HG02885 (cell line): ENCODE measurements at regions not wholly inside any gene's neighbourhood (a gene's known extent, or its start where the extent isn't known, plus 50 kb on each side); places are given as distances from the start of the nearest gene placed in this dataset.

Source experiments
- ATAC-seq: cut with Tn5 transposase; IDR thresholded peaks from one replicate; pipeline ENCODE4 v1.9.1; 2021; ENCODE audit warnings: mild to moderate bottlenecking; ENCODE audit not compliant: unreplicated experiment, poor library complexity

- ATAC-seq: no peak
Measured at GRCh38 chrX:9147086-9147485, 113.2 kb upstream of the FAM9B start.

- ATAC-seq: no peak
Measured at GRCh38 chrX:9147726-9148125, 113.8 kb upstream of the FAM9B start.

DNA sequence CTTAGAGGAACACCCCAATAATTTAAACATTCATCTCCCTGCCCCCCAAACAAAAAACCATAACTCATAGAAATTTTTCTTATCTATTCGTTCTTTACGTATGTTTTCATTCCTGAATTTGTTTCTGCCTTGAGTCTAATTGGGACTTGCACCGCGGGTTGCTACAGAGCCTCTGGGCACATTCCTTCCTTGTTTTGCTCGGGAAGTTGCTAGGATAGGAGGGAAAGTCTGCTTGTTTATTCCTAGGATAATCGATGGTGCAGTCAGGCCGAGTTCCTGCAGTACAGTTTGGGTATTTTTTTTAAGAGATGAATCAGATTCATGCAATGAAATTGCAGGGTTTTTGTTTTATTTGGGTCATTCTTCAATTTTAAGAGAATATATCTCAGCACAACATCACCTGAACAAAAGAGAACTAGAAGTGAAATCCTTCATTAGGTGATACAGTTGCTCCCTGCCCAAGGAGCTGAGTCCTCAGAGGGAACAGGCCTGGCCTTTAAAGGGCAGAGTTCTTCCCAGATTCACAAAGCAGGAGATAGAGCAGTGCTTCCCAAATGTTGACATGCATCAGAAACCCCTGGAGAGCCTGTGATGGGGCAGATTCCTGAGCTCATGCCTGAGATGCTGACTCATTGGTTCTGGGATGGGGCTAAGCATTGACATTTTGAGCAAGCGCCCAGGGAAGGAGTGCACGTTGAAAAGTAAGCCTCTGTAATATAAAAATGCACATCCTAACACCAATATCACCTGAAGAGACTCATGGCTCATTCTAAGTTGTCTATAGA, 114.9 kb upstream of the FAM9B start:
- ATAC-seq: no peak

- no peak for ATAC-seq
Measured at GRCh38 chrX:9149501-9150245, 115.7 kb upstream of the FAM9B start.

GRCh38 chrX:9151772-9152307, 117.9 kb upstream of the FAM9B start:
- no peak for ATAC-seq

DNA sequence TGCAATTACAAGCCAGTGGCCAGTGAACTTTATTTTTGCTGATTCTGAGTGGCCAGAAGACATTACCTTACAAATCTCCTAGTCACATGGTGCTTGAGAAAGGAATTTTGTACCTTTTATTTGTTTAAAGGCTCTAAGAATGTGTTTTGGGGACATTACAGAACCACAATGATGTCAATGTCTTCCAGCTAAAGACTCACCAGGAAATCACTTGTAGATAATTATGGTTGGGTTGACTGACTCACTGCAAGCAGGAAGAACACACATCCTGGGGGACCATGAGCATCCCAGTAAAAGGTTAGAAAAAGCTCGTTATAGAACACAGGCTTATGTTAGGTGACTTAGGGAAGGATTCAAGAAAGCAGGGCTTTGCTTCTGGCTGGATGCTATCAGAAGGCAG, 119.4 kb upstream of the FAM9B start:
- no peak for ATAC-seq

GRCh38 chrX:9158611-9159010, 124.7 kb upstream of the FAM9B start:
- no peak for ATAC-seq

DNA sequence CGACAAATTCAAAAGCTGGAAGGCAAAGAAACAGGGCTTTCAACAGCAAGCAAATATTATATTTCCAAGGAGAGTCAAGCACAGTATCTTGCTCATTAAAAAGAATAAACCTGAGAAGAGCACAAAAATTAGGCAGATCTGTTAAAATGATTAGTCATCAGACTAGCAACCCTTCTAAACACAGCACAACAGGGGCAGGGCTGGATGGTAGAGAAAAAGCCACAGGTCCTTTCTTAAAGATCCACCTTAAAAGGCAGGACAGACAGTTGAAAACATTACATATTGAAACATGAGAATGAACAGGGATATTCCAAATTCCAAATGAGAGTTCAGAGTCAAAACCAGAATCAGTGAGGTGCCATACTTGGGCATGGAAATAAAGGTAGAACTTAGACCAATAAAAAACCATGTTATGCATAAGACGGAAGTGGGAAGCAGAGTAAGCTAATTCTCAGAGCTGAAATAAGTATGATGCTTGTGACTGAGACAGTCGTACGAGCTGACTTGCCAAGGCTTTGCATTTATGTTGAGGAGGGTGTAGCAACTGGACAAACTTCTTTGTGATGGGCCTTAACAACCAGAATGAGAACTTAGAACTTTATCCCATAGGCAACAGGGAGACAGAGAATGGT, 126.9 kb upstream of the FAM9B start:
- no peak for ATAC-seq

- ATAC-seq: no peak
Measured at GRCh38 chrX:9162698-9163097, 128.8 kb upstream of the FAM9B start.

DNA sequence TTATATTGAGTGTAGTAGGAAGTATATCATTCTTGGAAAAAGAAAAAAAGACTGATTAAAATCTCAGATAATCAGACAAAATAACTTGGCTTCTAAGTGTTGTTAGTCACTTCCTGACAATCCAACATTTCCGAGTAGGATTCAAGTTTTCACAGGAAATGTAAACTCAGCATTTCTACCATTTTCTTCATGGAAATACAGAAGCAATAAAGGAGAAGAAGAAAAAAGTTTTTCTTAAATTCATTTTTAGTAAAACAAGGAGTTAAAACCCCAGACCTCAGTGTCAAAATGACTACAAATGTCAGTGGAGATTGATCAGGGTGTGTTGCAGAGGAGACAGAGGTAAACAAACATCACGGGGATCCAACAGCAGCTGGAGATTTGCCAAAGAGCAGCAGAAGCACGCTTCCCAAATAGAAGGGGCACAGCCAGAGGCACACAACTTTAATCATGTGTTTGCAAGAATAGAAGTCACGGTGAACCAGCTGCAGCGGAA, 129.3 kb upstream of the FAM9B start:
- no peak for ATAC-seq

DNA sequence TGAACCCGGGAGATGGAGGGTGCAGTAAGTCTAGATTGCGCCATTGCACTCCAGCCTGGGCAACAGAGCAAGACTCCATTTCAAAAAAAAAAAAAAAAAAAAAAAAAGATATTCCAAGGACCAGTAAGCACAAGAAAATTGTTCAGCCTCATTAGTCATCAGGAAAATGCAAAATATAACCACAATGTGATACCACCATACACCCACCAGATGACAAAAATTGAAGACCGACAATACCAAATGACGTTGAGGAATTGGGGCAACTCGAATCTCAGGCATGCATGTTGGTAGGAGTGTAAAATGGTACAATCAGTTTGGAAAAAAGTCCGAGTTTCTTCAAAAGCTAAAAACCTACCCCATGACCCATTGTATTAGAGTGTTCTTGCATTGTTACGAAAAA, 130.2 kb upstream of the FAM9B start:
- no peak for ATAC-seq

- ATAC-seq: no peak
Measured at GRCh38 chrX:9164533-9165426, 130.9 kb upstream of the FAM9B start.

DNA sequence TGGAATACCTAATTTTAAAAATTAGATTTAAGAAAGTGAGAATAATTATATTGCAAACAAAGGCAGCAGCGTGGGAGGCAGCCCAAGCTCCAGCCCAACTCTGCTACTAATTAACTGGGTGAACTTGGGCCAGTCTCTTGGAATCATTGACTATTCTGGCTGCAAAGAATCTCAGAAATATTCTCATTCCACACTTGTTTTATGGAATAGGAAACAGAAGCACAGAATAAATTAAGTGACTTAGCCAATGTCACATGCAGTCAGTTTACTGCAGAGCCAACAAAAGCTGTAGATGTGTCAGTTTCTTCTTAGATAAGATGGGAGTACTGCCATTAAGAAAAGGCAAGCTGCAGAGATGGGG, 132.6 kb upstream of the FAM9B start:
- no peak for ATAC-seq

DNA sequence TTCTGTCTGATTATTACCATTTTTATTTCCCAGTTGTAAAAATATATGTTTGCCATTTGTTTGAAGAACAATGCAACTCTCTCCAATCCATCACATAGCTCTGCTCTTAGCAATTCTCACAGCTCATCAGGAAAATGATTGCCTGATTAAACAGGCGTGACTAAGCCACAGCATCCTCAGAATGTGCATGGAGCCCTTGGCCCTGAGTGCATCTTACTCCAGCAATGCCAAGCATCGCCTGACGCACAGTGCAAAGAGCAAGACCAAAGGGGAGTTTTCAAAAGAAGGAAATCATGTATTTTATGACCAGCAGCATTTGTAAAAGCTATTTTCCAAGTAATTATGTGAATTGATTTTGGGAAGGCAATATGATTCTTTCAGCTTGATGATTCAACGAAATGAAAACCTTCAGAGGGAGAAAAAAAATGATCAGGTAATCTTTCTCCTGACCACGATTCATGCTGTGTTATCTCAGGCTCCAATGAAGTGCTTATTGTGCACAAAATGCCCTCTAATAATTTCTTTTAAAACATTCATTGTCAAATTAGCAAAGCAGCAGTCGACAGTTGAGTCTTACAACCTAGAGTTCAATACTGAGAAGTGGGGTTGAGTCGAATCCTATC, 138.0 kb upstream of the FAM9B start:
- ATAC-seq: no peak

DNA sequence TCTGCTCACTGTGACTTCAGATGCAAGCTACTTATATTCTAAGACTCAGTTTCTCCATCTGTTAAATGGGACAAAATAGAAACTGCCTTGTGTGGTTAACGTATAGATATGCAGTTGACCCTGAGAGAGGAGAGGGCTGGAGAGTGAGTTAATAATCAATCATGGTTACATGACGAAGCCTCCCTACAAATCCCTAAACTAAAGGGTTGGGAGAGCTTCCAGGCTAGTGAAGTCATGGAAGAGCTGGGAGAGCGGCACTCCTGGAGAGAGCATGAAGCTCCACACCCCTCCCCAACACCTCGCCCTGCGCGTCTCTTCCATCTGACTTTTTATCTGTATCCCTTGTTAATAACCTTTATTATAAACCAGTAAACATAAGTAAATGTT, 138.5 kb upstream of the FAM9B start:
- ATAC-seq: no peak

DNA sequence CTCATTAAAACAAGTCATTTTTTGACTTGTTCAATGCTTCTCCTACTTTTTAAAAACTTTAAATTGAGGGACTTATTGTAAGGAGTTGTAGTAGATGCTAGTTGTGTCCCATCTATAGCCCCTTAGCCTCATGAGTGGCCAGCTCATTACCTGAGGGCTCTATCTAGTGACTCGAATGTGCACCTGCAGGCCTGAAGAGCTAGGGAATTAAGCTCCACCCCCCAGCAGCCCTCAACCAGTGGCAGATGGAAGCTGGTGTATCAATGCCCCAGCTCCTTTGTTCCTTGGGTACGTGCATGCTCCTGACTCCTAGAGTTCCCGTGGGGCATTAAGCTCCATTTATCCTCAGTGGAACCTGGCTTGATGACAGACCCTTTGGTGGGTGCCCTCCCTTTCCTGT, 146.7 kb upstream of the FAM9B start:
- no peak for ATAC-seq

- no peak for ATAC-seq
Measured at GRCh38 chrX:9182041-9182440, 148.1 kb upstream of the FAM9B start.

GRCh38 chrX:9183481-9183880, 149.6 kb upstream of the FAM9B start:
- no peak for ATAC-seq

- ATAC-seq: no peak
Measured at GRCh38 chrX:9184211-9184610, 150.3 kb upstream of the FAM9B start.

DNA sequence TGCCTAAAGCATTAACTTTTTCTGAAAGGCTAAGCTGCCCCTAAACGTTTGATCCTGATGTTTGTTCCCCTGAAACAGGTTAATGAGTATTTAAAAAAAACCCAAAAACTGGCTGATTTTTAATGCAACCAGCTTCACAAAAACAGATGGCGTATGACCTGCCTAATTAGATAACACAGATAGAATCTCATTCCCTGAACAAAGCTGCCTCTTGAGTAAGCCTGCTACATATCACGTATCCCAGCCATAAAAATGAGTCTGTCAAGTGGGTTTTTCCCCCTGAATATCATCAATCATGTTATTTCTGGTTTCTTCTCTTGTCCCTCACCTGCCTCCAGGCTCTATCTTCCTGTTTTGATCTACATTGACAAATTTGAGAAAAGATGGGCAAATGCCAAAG, 154.2 kb upstream of the FAM9B start:
- ATAC-seq: no peak
